Neural cell (in vitro differentiated cells): ENCODE measurements at regions not wholly inside any gene's neighbourhood (a gene's known extent, or its start where the extent isn't known, plus 50 kb on each side); places are given as distances from the start of the nearest gene placed in this dataset.

ENCODE experiments used
- EP300 ChIP-seq: fragments of 450-650 bp; conservative IDR thresholded peaks from 2 replicates; pipeline ENCODE4 v1.6.1; 2014; ENCODE audit warnings: antibody characterized with exemption, mild to moderate bottlenecking, moderate library complexity; ENCODE audit not compliant: poor library complexity, severe bottlenecking
- POLR2AphosphoS5 ChIP-seq: IDR thresholded peaks from 2 replicates; pipeline ENCODE4 v1.6.1; 2012
- RAD21 ChIP-seq: fragments of 450-650 bp; conservative IDR thresholded peaks from 2 replicates; pipeline ENCODE4 v1.6.1; 2014; ENCODE audit warnings: antibody characterized with exemption, mild to moderate bottlenecking, moderate library complexity
- TAF1 ChIP-seq: IDR thresholded peaks from 2 replicates; pipeline ENCODE4 v1.6.1; 2012; ENCODE audit warnings: low read depth
- TF ChIP-seq, protein P1 (sequence below): fragments of 450-650 bp; IDR thresholded peaks from 2 replicates; pipeline ENCODE4 v1.5.1; 2014; ENCODE audit warnings: antibody characterized with exemption, mild to moderate bottlenecking, moderate library complexity; ENCODE audit not compliant: poor library complexity, severe bottlenecking

DNA sequence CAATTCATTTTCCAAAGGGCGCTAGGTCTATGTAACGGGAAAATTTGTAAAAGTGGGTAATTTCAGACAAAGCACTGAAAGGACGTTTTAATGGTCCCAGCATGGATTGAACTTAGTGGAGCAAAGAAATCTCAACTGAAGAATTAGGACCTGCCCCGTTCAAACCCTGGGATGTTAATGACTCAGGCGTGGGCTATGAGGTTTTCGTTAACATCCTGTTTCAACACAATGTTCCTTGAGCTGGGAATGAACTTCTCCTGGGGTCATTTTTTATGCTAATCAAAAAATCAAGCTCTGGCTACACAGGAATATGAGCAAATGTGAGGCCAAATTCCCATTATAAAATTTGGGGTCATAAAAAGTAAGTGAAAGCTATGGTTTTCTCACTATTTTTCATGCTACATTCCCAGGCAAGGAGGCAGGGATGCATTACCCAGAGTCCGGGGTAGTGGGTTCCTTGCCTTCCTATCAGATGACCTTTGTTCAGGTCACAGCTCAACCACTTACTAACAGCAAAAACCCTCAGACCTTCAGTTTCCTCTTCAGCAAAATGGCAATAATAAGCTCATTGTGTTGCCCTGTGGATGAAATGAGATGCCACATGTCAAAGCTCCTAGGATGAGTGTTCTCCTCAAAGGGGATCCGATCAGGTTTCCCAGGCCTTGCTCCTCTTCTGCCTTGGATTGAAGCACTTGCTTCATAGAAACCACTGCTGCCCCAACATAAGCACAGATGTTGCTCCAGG lies 271.4 kb downstream of the ARRDC4 start:
- TF ChIP-seq POLR2AphosphoS5 (no peak), TAF1 (no peak), EP300 (no peak), RAD21 (no peak)
- TF ChIP-seq, protein P1, sequence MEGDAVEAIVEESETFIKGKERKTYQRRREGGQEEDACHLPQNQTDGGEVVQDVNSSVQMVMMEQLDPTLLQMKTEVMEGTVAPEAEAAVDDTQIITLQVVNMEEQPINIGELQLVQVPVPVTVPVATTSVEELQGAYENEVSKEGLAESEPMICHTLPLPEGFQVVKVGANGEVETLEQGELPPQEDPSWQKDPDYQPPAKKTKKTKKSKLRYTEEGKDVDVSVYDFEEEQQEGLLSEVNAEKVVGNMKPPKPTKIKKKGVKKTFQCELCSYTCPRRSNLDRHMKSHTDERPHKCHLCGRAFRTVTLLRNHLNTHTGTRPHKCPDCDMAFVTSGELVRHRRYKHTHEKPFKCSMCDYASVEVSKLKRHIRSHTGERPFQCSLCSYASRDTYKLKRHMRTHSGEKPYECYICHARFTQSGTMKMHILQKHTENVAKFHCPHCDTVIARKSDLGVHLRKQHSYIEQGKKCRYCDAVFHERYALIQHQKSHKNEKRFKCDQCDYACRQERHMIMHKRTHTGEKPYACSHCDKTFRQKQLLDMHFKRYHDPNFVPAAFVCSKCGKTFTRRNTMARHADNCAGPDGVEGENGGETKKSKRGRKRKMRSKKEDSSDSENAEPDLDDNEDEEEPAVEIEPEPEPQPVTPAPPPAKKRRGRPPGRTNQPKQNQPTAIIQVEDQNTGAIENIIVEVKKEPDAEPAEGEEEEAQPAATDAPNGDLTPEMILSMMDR = no peak
